SU-DHL-6 (cell line): ENCODE measurements at regions not wholly inside any gene's neighbourhood (a gene's known extent, or its start where the extent isn't known, plus 50 kb on each side); places are given as distances from the start of the nearest gene placed in this dataset.

Experiments
- EZH2phosphoT487 ChIP-seq: fragments of 200-600 bp; sonication (generic), shearing (Covaris generic); conservative IDR thresholded peaks from 2 replicates; pipeline ENCODE4 v1.6.1; 2018; ENCODE audit warnings: mild to moderate bottlenecking, antibody characterized with exemption, low read length, moderate library complexity, mixed read lengths
- TF ChIP-seq, protein P1 (sequence below): fragments of 200-600 bp; sonication (generic); IDR thresholded peaks from one replicate; pipeline ENCODE4 v1.5.1; 2017; ENCODE audit warnings: antibody characterized with exemption, mild to moderate bottlenecking, low read length, moderate library complexity; ENCODE audit not compliant: insufficient read depth, poor library complexity, severe bottlenecking

DNA sequence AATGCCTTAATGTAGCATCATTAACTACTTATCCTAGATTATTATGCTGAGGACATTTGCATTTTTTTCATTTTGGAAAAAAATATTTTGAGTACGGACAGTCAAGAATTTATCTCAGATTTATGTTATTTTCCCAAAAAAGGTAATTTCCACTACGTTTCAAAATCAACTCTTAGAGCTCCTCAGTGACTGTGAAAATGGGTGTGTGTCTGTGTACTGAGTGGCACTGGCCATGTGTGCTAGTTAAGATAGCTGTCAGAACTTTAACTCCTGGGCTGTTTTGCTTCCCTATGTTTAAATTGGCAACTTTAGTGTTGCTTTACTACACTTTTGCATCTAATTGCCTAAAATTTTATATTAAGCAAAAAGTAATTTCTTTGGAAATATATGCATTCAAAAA lies 927.4 kb downstream of the EFNB2 start:
- no peak for TF ChIP-seq EZH2phosphoT487
- TF ChIP-seq, protein P1, sequence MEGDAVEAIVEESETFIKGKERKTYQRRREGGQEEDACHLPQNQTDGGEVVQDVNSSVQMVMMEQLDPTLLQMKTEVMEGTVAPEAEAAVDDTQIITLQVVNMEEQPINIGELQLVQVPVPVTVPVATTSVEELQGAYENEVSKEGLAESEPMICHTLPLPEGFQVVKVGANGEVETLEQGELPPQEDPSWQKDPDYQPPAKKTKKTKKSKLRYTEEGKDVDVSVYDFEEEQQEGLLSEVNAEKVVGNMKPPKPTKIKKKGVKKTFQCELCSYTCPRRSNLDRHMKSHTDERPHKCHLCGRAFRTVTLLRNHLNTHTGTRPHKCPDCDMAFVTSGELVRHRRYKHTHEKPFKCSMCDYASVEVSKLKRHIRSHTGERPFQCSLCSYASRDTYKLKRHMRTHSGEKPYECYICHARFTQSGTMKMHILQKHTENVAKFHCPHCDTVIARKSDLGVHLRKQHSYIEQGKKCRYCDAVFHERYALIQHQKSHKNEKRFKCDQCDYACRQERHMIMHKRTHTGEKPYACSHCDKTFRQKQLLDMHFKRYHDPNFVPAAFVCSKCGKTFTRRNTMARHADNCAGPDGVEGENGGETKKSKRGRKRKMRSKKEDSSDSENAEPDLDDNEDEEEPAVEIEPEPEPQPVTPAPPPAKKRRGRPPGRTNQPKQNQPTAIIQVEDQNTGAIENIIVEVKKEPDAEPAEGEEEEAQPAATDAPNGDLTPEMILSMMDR = no peak
